ENCODE measurements at regions not wholly inside any gene's neighbourhood (a gene's known extent, or its start where the extent isn't known, plus 50 kb on each side); places are given as distances from the start of the nearest gene placed in this dataset.

DNA sequence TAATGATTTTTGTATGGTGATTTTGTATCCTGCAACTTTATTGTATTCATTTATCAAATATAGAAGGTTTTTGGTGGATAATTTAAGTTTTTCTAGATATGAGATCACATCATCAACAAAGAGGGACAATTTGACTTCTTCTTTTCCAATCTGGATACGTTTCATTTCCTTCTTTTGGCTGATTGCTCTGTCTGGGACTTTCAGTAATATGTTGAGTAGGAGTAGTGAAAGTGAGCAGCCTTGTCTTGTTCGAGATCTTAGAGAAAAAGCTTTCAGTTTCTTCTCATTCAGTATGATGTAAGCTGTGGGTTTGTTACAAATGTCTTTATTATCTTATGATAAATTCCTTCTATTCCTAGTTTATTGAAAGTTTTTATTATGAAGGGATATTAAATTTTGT is 352.0 kb upstream of the DACH1 start:
- TF ChIP-seq, protein P1, sequence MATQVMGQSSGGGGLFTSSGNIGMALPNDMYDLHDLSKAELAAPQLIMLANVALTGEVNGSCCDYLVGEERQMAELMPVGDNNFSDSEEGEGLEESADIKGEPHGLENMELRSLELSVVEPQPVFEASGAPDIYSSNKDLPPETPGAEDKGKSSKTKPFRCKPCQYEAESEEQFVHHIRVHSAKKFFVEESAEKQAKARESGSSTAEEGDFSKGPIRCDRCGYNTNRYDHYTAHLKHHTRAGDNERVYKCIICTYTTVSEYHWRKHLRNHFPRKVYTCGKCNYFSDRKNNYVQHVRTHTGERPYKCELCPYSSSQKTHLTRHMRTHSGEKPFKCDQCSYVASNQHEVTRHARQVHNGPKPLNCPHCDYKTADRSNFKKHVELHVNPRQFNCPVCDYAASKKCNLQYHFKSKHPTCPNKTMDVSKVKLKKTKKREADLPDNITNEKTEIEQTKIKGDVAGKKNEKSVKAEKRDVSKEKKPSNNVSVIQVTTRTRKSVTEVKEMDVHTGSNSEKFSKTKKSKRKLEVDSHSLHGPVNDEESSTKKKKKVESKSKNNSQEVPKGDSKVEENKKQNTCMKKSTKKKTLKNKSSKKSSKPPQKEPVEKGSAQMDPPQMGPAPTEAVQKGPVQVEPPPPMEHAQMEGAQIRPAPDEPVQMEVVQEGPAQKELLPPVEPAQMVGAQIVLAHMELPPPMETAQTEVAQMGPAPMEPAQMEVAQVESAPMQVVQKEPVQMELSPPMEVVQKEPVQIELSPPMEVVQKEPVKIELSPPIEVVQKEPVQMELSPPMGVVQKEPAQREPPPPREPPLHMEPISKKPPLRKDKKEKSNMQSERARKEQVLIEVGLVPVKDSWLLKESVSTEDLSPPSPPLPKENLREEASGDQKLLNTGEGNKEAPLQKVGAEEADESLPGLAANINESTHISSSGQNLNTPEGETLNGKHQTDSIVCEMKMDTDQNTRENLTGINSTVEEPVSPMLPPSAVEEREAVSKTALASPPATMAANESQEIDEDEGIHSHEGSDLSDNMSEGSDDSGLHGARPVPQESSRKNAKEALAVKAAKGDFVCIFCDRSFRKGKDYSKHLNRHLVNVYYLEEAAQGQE (IDR thresholded peaks at IDR 0.05; ENCODE audit: low read depth) = no peak
- TF ChIP-seq EGR1 (IDR thresholded peaks at IDR 0.05) (no peak), EP300 (IDR thresholded peaks at IDR 0.05; ENCODE audit: borderline replicate concordance) (no peak)
